GM23338 (cell line): ENCODE measurements at regions not wholly inside any gene's neighbourhood (a gene's known extent, or its start where the extent isn't known, plus 50 kb on each side); places are given as distances from the start of the nearest gene placed in this dataset.

Experiments used
- ATAC-seq: fragments of 200-7000 bp; cut with Tn5 transposase; 3 replicates; pipeline ENCODE4 v1.9.1; 2020
- DNase-seq: peaks from one replicate; pipeline ENCODE4 v3.0.0-alpha.2; 2015; ENCODE audit warnings: low spot score
- H2AFZ ChIP-seq: fragments of 200-600 bp; sonication (generic); 2 replicates; pipeline ENCODE4 v1.8.0; 2016; ENCODE audit warnings: antibody characterized with exemption, mild to moderate bottlenecking, moderate library complexity
- H3F3A ChIP-seq: fragments of 200-600 bp; sonication (generic); replicated peaks from 2 replicates; pipeline ENCODE4 v1.8.0; 2017; ENCODE audit warnings: antibody characterized with exemption, mixed run types, low read depth
- H3K27ac ChIP-seq: fragments of 200-600 bp; sonication (generic); 2 replicates; pipeline ENCODE4 v1.6.1; 2016; ENCODE audit warnings: low read depth
- H3K27me3 ChIP-seq: fragments of 200-600 bp; sonication (generic); 2 replicates; pipeline ENCODE4 v1.8.0; 2016; ENCODE audit warnings: mild to moderate bottlenecking, mixed run types, moderate library complexity; ENCODE audit not compliant: insufficient read depth
- H3K36me3 ChIP-seq: fragments of 200-600 bp; sonication (generic); 2 replicates; pipeline ENCODE4 v1.8.0; 2016; ENCODE audit warnings: mild to moderate bottlenecking; ENCODE audit not compliant: insufficient read depth
- H3K4me1 ChIP-seq: fragments of 200-600 bp; sonication (generic); 2 replicates; pipeline ENCODE4 v1.8.0; 2016; ENCODE audit warnings: mild to moderate bottlenecking, moderate library complexity; ENCODE audit not compliant: insufficient read depth
- H3K4me2 ChIP-seq: fragments of 200-600 bp; sonication (generic); 2 replicates; pipeline ENCODE4 v1.7.1; 2017; ENCODE audit warnings: mixed run types
- H3K4me3 ChIP-seq: fragments of 200-600 bp; sonication (generic); 2 replicates; pipeline ENCODE4 v1.6.1; 2016; ENCODE audit warnings: mixed run types
- H3K79me2 ChIP-seq: fragments of 200-600 bp; sonication (generic); replicated peaks from 2 replicates; pipeline ENCODE4 v1.8.0; 2017; ENCODE audit warnings: mild to moderate bottlenecking; ENCODE audit not compliant: insufficient read depth
- H3K9me2 ChIP-seq: fragments of 200-600 bp; sonication (generic); 2 replicates; pipeline ENCODE4 v1.8.0; 2017; ENCODE audit not compliant: insufficient read depth
- H4K20me1 ChIP-seq: fragments of 200-600 bp; sonication (generic); replicated peaks from 2 replicates; pipeline ENCODE4 v1.8.0; 2017; ENCODE audit warnings: mild to moderate bottlenecking; ENCODE audit not compliant: insufficient read depth
- H3K27ac Mint-ChIP-seq: 2 replicates; pipeline ENCODE4 v1.8.0; 2020; ENCODE audit warnings: inconsistent platforms, mild to moderate bottlenecking, moderate library complexity, mixed read lengths
- H3K27me3 Mint-ChIP-seq: 3 replicates; pipeline ENCODE4 v1.8.0; 2022; ENCODE audit warnings: low read depth, mild to moderate bottlenecking, moderate library complexity, mixed read lengths, inconsistent platforms; ENCODE audit not compliant: insufficient read depth, poor library complexity
- H3K36me3 Mint-ChIP-seq: 3 replicates; pipeline ENCODE4 v1.8.0; 2021; ENCODE audit warnings: low read depth, mild to moderate bottlenecking, inconsistent platforms, moderate library complexity, mixed read lengths
- H3K4me1 Mint-ChIP-seq: 3 replicates; pipeline ENCODE4 v1.8.0; 2020; ENCODE audit warnings: mild to moderate bottlenecking, inconsistent platforms, mixed read lengths
- H3K4me3 Mint-ChIP-seq: 3 replicates; pipeline ENCODE4 v1.8.0; 2021; ENCODE audit warnings: moderate library complexity, mild to moderate bottlenecking, inconsistent platforms, mixed read lengths
- H3K9me3 Mint-ChIP-seq: 3 replicates; pipeline ENCODE4 v1.8.0; 2020; ENCODE audit warnings: moderate library complexity, mild to moderate bottlenecking, inconsistent platforms, mixed read lengths
- CREB1 ChIP-seq: fragments of 250-450 bp; sonication (Bioruptor Pico); IDR thresholded peaks from 2 replicates; pipeline ENCODE4 v1.5.0; 2020; ENCODE audit warnings: low read depth, mild to moderate bottlenecking, moderate library complexity
- EZH2 ChIP-seq: fragments of 200-600 bp; sonication (generic); IDR thresholded peaks from one replicate; pipeline ENCODE4 v1.8.0; 2017; ENCODE audit warnings: antibody characterized with exemption, mild to moderate bottlenecking, low read depth; ENCODE audit not compliant: unreplicated experiment
- EZH2phosphoT487 ChIP-seq: fragments of 200-600 bp; sonication (generic); IDR thresholded peaks from one replicate; pipeline ENCODE4 v1.8.1; 2018; ENCODE audit warnings: antibody characterized with exemption; ENCODE audit not compliant: unreplicated experiment
- JUNB ChIP-seq: IDR thresholded peaks from one replicate; pipeline ENCODE4 v1.6.1; 2016; ENCODE audit warnings: antibody characterized with exemption; ENCODE audit not compliant: unreplicated experiment
- POLR2AphosphoS5 ChIP-seq: IDR thresholded peaks from 2 replicates; pipeline ENCODE4 v1.6.1; 2016; ENCODE audit warnings: antibody characterized with exemption, low read depth
- STAT1 ChIP-seq: IDR thresholded peaks from one replicate; pipeline ENCODE4 v1.6.1; 2016; ENCODE audit warnings: antibody characterized with exemption; ENCODE audit not compliant: unreplicated experiment
- ZNF114 ChIP-seq: fragments of 250-450 bp; sonication (Bioruptor Pico); IDR thresholded peaks from 2 replicates; pipeline ENCODE4 v1.5.0; 2020; ENCODE audit warnings: mild to moderate bottlenecking, moderate library complexity
- ZNF331 ChIP-seq: fragments of 250-450 bp; sonication (Bioruptor Pico); IDR thresholded peaks from 2 replicates; pipeline ENCODE4 v1.5.0; 2020; ENCODE audit warnings: low read depth, mild to moderate bottlenecking, moderate library complexity
- TF ChIP-seq, protein P1 (sequence below), 2 experiments: fragments of 200-600 bp in 1 of 2; sonication (generic) in 1 of 2; conservative IDR thresholded peaks; 2 replicates each; pipeline versions ENCODE4 v1.5.1 to v1.6.1; 2016 to 2017; ENCODE audit warnings: antibody characterized with exemption in 2 of 2, low read depth in 2 of 2, mild to moderate bottlenecking in 2 of 2, moderate library complexity in 1 of 2
- TF ChIP-seq, protein P2 (sequence below): fragments of 250-450 bp; sonication (Bioruptor Pico); IDR thresholded peaks from 2 replicates; pipeline ENCODE4 v1.5.0; 2020; ENCODE audit warnings: mild to moderate bottlenecking, moderate library complexity
- TF ChIP-seq, protein P3 (sequence below): IDR thresholded peaks from one replicate; pipeline ENCODE4 v1.6.1; 2018; ENCODE audit warnings: antibody characterized with exemption; ENCODE audit not compliant: unreplicated experiment
- TF ChIP-seq, protein P4 (sequence below): IDR thresholded peaks from 2 replicates; pipeline ENCODE4 v1.6.1; 2016; ENCODE audit warnings: antibody characterized with exemption

DNA sequence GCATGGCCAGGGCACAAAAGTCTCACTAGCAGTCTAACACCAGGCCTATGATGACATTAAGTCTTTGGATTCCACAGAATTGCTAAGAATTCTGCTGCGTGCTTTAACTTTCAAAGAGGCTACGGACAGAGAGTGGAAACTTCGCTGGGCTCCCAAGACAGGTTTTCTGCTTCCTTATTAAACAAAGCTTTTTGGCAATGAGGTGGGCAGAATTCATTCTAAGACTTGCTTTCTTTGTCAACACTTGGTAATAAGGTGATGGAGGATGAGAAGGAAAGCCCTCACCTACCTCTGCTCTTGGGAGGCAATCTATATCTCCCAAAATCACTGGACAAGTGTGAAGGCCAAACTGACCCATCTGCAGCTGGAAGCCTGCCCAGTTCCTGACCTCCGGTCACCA is 231.9 kb downstream of the ATPSCKMT start:
- no peak overlapping the region for H3K27ac Mint-ChIP-seq

More for the DNA sequence above, 231.9 kb downstream of the ATPSCKMT start:
- H2AFZ ChIP-seq, result no peak overlapping the region
- H3K4me3 ChIP-seq, result no peak overlapping the region
- H3K4me1 ChIP-seq, result no peaks in the 10 kb centered on the region
- Mint-ChIP-seq H3K4me1 (no peaks in the 10 kb centered on the region), H3K27me3 (peaks cover 3% of the 10 kb centered on the region), H3K9me3 (peaks cover 11% of the 10 kb centered on the region; the same call in 2 of the 3 replicates), H3K36me3 (0 out of 3 replicates have a peak, but pooled peaks cover 6% of the 10 kb centered on the region), H3K4me3 (no peak overlapping the region)
- no peaks in the 10 kb centered on the region for H3K27me3 ChIP-seq
- no peak overlapping the region for H3K27ac ChIP-seq
- TF ChIP-seq, protein P1, sequence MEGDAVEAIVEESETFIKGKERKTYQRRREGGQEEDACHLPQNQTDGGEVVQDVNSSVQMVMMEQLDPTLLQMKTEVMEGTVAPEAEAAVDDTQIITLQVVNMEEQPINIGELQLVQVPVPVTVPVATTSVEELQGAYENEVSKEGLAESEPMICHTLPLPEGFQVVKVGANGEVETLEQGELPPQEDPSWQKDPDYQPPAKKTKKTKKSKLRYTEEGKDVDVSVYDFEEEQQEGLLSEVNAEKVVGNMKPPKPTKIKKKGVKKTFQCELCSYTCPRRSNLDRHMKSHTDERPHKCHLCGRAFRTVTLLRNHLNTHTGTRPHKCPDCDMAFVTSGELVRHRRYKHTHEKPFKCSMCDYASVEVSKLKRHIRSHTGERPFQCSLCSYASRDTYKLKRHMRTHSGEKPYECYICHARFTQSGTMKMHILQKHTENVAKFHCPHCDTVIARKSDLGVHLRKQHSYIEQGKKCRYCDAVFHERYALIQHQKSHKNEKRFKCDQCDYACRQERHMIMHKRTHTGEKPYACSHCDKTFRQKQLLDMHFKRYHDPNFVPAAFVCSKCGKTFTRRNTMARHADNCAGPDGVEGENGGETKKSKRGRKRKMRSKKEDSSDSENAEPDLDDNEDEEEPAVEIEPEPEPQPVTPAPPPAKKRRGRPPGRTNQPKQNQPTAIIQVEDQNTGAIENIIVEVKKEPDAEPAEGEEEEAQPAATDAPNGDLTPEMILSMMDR (conservative IDR thresholded peaks at IDR 0.05; ENCODE audit: low read depth in 2 of 2), result no peak
- TF ChIP-seq EZH2, result no peak
- no peak for TF ChIP-seq POLR2AphosphoS5
- TF ChIP-seq, protein P2, sequence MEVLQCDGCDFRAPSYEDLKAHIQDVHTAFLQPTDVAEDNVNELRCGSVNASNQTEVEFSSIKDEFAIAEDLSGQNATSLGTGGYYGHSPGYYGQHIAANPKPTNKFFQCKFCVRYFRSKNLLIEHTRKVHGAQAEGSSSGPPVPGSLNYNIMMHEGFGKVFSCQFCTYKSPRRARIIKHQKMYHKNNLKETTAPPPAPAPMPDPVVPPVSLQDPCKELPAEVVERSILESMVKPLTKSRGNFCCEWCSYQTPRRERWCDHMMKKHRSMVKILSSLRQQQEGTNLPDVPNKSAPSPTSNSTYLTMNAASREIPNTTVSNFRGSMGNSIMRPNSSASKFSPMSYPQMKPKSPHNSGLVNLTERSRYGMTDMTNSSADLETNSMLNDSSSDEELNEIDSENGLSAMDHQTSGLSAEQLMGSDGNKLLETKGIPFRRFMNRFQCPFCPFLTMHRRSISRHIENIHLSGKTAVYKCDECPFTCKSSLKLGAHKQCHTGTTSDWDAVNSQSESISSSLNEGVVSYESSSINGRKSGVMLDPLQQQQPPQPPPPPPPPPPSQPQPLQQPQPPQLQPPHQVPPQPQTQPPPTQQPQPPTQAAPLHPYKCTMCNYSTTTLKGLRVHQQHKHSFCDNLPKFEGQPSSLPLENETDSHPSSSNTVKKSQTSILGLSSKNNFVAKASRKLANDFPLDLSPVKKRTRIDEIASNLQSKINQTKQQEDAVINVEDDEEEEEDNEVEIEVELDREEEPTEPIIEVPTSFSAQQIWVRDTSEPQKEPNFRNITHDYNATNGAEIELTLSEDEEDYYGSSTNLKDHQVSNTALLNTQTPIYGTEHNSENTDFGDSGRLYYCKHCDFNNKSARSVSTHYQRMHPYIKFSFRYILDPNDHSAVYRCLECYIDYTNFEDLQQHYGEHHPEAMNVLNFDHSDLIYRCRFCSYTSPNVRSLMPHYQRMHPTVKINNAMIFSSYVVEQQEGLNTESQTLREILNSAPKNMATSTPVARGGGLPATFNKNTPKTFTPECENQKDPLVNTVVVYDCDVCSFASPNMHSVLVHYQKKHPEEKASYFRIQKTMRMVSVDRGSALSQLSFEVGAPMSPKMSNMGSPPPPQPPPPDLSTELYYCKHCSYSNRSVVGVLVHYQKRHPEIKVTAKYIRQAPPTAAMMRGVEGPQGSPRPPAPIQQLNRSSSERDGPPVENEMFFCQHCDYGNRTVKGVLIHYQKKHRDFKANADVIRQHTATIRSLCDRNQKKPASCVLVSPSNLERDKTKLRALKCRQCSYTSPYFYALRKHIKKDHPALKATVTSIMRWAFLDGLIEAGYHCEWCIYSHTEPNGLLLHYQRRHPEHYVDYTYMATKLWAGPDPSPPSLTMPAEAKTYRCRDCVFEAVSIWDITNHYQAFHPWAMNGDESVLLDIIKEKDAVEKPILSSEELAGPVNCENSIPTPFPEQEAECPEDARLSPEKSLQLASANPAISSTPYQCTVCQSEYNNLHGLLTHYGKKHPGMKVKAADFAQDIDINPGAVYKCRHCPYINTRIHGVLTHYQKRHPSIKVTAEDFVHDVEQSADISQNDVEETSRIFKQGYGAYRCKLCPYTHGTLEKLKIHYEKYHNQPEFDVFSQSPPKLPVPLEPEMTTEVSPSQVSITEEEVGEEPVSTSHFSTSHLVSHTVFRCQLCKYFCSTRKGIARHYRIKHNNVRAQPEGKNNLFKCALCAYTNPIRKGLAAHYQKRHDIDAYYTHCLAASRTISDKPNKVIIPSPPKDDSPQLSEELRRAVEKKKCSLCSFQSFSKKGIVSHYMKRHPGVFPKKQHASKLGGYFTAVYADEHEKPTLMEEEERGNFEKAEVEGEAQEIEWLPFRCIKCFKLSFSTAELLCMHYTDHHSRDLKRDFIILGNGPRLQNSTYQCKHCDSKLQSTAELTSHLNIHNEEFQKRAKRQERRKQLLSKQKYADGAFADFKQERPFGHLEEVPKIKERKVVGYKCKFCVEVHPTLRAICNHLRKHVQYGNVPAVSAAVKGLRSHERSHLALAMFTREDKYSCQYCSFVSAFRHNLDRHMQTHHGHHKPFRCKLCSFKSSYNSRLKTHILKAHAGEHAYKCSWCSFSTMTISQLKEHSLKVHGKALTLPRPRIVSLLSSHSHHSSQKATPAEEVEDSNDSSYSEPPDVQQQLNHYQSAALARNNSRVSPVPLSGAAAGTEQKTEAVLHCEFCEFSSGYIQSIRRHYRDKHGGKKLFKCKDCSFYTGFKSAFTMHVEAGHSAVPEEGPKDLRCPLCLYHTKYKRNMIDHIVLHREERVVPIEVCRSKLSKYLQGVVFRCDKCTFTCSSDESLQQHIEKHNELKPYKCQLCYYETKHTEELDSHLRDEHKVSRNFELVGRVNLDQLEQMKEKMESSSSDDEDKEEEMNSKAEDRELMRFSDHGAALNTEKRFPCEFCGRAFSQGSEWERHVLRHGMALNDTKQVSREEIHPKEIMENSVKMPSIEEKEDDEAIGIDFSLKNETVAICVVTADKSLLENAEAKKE (CRISPR knock-in tag), result no peak
- TF ChIP-seq, protein P3, sequence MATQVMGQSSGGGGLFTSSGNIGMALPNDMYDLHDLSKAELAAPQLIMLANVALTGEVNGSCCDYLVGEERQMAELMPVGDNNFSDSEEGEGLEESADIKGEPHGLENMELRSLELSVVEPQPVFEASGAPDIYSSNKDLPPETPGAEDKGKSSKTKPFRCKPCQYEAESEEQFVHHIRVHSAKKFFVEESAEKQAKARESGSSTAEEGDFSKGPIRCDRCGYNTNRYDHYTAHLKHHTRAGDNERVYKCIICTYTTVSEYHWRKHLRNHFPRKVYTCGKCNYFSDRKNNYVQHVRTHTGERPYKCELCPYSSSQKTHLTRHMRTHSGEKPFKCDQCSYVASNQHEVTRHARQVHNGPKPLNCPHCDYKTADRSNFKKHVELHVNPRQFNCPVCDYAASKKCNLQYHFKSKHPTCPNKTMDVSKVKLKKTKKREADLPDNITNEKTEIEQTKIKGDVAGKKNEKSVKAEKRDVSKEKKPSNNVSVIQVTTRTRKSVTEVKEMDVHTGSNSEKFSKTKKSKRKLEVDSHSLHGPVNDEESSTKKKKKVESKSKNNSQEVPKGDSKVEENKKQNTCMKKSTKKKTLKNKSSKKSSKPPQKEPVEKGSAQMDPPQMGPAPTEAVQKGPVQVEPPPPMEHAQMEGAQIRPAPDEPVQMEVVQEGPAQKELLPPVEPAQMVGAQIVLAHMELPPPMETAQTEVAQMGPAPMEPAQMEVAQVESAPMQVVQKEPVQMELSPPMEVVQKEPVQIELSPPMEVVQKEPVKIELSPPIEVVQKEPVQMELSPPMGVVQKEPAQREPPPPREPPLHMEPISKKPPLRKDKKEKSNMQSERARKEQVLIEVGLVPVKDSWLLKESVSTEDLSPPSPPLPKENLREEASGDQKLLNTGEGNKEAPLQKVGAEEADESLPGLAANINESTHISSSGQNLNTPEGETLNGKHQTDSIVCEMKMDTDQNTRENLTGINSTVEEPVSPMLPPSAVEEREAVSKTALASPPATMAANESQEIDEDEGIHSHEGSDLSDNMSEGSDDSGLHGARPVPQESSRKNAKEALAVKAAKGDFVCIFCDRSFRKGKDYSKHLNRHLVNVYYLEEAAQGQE, result no peak
- TF ChIP-seq STAT1, result no peak
- TF ChIP-seq, protein P4, sequence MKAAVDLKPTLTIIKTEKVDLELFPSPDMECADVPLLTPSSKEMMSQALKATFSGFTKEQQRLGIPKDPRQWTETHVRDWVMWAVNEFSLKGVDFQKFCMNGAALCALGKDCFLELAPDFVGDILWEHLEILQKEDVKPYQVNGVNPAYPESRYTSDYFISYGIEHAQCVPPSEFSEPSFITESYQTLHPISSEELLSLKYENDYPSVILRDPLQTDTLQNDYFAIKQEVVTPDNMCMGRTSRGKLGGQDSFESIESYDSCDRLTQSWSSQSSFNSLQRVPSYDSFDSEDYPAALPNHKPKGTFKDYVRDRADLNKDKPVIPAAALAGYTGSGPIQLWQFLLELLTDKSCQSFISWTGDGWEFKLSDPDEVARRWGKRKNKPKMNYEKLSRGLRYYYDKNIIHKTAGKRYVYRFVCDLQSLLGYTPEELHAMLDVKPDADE, result no peak
- TF ChIP-seq ZNF331 (CRISPR knock-in tag), result no peak
- no peak for TF ChIP-seq ZNF114 (CRISPR knock-in tag)
- no peak for TF ChIP-seq CREB1
- TF ChIP-seq EZH2phosphoT487, result no peak
- TF ChIP-seq JUNB, result no peak
- H3F3A ChIP-seq, result no peaks in the 10 kb centered on the region
- no peaks in the 10 kb centered on the region for H4K20me1 ChIP-seq
- no peaks in the 10 kb centered on the region for H3K36me3 ChIP-seq
- ATAC-seq, result no peak
- DNase-seq, result no peak
- no peak overlapping the region for H3K4me2 ChIP-seq
- no peaks in the 10 kb centered on the region for H3K79me2 ChIP-seq
- no peaks in the 10 kb centered on the region for H3K9me2 ChIP-seq
